HG02943 (cell line): ENCODE measurements at regions not wholly inside any gene's neighbourhood (a gene's known extent, or its start where the extent isn't known, plus 50 kb on each side); places are given as distances from the start of the nearest gene placed in this dataset.

ENCODE experiments used
- ATAC-seq: cut with Tn5 transposase; IDR thresholded peaks from one replicate; pipeline ENCODE4 v1.9.1; 2021; ENCODE audit warnings: mild to moderate bottlenecking, low read depth, moderate library complexity; ENCODE audit not compliant: unreplicated experiment

DNA sequence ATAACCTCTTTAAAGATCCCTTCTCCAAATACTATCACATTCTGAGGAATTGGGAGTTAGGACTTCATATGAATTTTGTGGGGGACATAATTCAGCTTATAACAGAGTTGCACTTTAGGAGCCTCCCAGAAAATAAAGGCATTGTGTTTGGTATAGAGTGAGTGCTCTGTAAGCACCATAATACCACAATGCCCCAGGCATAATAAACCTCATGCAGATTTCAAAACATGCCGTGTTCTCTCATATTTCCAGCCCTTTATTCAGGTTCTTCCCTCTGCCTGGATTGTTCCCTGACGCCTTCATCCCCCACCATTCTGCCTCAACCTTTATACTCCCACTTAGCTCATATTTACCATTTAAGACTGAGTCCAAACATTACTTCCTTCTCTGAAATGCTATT lies 398.8 kb upstream of the FAT3 start:
- ATAC-seq: no peak

DNA sequence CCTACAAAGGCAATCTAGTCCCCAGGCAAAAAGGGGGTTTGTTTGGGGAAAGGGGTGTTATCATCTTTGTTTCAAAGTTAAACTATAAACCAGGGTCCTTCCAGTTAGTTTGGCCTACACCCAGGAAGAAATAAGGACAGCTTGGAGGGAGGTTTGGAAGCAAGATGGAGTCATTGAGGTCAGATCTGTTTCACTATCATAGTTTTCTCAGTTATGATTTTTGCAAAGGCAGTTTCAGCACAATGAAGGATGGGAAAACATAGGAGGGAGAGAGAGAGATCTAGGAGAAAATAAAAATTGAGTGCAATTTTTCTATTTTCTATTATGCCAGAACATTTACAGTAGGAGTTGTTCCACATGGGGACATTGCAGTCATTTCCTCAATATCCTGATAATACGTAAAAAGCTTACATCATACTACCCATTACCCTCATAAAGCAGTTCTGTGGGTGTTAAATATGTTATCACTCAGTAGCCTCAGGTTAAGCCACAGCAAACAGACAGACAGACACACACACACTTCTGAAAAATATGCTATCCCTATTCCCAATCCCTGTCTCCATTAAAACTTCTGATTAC lies 401.3 kb upstream of the FAT3 start:
- no peak for ATAC-seq

DNA sequence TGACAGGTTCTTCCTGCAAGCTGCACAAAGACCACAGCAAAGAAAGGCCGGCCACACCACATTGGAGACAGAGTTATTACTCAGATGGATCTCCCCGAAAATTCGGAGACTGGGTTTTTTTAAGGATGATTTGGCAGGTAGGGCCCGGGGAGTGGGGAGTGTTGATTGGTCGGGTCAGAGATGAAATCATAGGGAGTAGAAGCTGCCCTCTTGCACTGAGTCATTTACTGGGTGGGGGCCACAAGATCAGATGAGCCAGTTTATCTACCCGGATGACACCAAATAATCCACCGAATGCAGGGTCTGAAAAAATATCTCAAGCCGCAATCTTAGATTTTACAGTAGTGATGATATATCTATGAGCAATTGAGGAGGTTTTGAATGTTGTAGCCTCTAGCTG lies 401.8 kb upstream of the FAT3 start:
- ATAC-seq: no peak

DNA sequence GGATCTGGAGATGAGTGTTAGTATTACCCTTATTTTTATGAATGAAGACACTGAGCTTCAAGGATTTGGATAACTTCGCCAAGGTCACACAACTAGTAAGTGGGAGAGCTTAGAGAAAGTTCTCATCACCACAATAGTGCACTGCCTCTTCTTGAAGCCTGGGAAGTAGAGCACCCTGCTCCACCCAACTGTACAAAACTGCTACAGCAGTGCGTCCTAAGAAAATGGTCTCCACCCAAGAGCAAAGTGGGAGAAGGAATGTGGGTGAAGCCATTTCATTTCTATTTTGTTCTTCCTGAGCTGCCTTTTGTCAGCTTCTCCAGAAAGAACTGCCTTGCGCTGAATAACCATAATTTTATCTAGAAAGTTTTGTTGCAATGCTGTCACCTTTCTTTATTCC lies 403.9 kb upstream of the FAT3 start:
- ATAC-seq: no peak

DNA sequence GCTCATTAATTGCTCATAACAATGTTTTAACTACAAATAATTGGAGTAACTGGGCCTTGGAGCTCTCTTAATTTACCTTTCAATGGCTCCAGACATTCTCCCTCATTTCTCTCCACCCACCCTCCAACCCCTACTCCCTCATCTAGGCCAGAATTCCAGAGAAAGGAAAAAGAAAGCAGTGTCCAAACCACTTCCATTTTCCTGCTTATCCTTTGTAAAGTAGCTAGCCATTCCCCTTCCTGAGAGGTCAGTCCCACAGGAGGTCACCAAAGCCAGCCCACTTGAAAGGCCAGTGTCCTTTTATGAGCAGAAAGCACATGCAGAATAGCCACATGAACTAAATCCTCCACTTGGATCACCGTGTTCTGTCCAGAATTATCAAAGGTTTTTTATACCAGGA lies 404.8 kb upstream of the FAT3 start:
- no peak for ATAC-seq

DNA sequence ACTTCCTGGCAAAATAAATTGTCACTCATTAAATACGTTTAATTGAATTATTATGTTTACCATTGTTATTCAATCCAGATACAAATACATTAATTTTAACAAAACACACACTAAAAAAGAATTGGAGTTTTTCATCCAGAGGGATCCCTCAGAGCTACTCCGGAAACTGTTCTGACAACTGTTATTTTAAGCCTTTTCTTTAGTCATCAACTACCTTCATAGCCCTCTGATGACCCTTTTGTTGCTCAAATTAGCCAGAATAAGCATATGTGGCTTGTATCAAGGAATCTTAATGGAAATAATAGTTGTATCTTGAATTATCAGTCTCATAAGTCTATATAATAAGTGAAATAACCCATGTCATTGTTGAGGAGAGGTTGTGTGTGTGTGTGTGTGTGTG lies 405.4 kb upstream of the FAT3 start:
- ATAC-seq: no peak

DNA sequence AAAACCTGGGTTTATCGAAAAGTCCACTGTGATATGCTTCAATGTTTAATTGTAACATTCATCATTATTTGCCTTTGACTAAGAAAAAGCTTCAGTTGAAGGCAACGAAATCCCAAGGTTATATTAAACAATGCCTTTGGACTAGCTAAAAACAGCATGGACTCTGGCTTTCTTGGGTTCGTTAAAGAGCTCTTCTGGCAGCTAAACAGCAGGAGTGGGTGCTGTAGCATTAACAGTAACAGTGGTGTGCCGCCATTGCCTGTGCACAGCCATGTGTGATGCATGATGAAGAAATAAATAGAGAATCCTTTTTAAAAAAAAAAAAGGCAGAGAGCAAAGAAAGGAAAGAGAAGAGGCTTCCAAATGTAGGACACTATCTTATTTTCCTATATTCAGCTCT lies 406.6 kb upstream of the FAT3 start:
- no peak for ATAC-seq

DNA sequence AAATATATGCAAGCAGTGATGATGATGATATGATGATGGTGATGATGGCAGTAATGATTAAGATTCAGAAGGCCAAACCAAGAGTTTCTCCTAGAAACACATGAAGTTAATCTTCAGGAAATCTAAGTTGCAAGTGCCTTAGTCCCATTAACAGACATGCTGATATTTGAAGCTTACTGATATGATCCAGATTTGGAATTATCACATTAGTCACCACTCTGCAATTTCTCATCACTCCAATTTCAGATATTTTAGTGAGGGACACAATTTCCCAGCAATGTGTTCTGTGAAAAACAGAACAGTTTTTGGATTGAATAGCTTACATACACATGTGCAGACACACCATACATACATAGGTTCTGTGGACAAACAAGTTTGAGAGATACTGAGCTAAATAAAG lies 411.4 kb upstream of the FAT3 start:
- no peak for ATAC-seq

DNA sequence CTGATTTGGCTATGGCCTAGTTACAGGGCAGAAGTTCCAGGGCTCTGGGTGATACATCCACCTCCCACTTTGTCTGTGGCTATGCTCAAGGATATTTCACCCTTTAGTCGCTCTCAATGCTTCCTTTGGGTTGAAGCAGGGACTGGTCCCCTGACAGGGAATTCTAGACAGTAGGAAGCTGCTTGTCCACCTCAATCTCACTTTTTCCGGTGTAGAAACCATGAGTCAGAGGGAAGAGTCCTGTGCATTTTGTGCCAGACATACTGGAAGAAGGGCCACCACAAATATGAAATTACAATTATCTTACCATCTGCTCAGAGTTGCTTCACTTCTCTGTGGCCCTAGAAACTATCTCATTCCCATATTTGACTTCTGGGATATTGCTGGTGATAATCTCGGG lies 413.7 kb upstream of the FAT3 start:
- ATAC-seq: no peak

DNA sequence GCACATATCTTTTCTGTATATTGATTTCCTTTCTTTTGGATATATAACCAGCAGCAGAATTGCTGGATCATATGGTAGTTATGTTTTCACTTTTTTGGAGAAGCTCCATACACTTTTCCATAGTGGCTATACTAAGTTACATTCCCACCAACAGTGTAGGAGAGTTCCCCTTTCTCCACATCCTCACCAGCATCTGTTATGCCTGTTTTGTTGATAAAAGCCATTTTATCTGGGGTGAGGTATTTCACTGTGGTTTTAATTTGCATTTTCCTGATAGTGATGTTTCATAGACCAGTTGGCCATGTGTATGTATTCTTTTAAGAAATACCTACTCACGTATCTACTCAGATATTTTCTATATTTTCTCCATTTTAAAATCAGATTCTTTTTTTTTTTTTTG lies 419.3 kb upstream of the FAT3 start:
- no peak for ATAC-seq

DNA sequence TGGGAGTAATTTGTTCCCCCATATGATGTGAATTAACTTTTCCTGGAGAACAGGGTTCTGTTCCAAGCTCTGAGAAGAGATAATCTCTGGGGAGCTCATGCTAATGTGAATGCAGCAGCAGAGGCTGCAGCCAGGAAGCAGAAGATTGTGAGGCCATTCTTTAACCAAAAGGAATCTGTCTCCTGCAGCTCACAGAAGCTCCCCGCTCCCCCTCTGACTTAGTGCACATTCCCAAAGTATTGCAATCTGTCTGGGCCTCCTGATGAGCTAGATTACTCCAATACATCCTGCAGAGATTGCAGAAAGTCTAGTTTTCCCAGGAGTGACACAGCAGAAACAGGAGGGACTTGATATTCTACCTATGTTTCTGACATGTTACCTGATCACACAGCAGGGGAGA lies 420.6 kb upstream of the FAT3 start:
- ATAC-seq: no peak

DNA sequence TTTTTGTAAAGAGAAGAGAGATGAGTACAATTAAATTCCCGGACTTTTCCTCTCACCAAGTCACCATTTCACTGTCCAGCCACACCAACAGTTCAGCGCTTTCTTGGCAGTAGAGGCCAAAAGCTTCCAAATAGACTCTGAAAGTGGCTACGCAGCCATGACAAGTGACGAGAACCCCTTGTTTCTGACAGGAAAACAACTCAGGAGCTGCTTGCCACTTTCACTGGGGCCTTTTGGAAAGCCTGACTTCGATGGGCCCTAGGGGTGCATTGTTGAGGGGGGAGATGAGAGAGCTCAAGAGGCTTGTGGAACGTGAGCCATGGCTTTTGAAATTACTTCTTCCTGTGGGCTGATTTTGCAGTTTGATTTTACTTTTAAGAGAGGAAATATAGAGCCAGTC lies 422.1 kb upstream of the FAT3 start:
- ATAC-seq: no peak

DNA sequence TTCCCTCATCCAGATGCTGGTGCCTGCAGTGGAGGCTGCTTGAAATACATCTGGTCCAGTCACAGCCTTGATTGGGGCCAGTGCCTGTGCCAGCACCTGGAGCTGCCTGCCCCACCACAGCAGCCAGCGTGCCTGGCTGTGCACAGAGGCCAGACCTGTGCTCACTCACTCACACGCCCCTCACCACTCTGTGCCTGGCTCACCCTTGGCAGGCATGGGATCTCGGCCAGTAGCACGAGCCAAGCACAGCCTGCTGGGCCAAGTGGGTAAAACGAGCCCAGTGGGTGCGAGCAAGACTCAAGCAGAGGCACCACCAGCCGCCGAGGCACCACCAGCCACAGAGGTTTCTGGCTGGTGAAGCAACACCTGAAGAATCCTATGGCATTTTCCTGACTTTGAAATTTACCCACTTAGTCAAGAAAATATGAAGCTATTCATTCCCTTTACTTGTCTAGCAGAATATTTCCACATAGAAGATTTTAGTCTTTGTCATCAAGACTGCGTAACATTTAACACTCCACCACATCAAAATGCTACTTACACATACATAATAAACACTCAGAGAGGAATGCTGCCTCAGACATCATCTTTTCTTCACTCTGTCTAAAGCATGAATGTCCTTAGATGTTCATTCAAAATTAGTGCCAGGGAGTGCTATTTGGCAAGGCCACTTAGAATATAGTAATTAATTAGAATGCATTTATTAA lies 424.3 kb upstream of the FAT3 start:
- no peak for ATAC-seq

DNA sequence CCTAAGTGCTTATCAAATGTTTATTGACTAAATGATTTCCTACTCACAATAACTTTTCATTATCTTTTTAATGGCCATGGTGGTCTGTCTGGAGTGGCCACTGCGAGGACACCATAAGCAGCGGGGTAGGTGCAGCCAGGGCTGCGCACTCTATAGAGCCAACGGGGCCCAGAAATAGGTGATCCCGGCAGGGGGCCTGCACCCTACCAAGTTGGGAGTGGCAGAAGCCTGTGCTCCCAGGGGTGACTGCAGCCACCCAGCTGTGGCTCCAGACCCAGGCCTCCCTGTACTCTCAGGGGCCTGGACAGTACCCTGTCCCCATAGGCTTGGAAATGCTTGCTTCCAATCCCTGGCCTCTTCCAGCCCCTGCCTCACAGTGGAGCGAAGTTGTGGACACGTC lies 426.4 kb upstream of the FAT3 start:
- no peak for ATAC-seq

DNA sequence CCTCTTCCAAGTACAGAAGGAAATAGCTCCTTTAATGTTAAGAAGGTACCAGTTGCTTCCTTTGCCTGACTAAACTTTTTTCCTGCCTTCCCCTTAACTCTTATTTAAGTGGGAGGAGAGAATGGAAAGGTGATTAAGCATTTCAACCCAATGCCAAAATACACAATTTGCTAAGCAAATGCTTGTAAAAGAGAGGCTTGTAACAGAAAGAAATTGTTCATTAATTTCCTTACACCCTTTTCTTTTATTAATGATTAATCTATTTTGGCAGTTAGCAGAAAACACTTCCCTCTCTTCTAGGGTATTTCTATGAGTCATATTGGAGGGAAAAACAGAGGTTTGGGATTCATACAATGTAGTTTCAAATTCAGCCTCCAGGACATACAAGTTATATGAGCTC lies 427.6 kb upstream of the FAT3 start:
- no peak for ATAC-seq

DNA sequence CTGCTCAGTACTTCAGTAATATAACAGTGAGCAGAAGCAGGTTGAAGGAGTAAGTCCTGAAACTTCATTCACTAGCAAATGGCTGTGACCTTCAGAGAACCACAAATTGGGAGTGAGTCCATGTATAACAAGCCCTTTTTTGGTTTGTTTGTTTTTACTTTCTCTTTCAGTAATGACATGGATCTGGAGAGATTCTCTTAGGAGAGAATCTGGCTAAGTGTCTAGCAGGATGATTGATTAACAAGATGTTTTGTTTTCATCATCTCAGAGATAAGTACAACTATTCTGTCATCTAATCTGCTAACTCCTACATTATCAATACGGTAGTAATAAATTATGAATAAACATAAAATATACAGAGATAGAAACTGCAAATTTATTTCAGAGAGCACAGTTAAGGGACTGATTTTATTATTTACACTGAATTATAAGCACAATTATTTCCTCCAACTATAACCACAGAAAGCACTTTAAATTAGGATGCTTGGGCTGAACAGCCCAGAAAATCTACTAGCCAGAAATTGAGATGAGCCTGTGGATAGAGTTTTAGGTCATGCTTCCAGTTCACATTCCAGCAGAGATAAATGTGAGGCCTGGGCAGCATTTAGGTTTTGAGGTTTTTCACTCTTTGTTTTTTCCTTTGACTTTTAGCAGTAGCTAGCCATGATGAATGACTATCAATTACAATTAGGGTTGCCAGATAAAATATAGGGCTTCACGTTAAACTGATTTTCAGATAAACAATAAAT lies 429.3 kb upstream of the FAT3 start:
- ATAC-seq: no peak

DNA sequence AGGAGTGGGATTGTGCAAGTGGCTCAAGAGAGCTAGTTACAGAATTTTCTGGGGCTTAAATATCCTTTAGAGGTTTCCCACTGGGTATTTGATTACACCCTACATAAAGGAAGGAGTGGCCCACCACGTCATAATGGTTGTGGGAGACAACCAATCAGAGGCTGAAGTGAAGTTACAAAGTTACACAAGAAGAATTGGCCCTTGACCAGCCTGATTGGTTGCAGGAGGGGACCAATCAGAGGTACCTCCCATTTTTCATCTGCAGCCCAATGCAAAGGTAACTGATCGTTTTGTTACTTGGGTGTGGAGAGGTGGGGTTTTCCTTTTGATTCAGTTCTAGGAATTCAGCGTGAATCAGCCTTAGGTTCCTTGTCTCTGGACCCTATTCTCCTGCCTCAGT lies 430.5 kb upstream of the FAT3 start:
- no peak for ATAC-seq

DNA sequence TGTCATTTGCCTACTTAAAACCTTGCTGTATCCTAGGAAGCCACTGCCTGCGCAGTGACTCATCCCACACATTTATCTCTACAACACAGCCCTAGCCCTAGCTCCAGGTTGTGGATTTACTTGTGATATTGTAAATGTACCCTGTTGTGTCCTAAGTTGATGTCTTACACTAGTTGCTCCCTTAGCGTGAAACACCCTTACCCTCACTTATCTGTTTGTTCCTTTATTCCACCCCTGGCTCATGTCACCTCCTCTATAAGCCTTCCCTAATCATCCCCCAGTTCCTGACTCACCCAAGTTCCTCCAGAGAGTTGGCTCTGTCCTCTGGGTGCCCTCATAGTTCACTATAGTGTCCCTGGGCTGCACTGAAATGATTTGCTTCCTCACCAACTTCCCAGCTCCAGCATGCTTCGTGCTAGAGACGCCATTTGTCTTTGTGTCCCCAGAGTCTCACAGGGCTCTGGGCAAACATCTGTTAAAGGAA lies 431.8 kb upstream of the FAT3 start:
- ATAC-seq: no peak

DNA sequence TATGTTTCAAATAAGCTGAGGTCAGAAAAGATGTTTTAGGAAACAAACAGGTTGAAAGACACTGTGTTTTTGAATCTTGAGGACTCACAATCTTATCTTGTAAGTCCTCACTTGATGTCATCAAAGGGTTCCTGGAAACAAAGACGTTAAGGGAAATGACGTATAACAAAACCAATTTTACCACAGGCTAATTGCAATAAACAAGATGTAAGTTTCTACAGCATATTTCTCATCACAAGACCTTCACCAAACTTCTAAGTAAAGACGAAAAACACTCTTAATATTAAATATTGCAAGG lies 433.5 kb upstream of the FAT3 start:
- no peak for ATAC-seq

DNA sequence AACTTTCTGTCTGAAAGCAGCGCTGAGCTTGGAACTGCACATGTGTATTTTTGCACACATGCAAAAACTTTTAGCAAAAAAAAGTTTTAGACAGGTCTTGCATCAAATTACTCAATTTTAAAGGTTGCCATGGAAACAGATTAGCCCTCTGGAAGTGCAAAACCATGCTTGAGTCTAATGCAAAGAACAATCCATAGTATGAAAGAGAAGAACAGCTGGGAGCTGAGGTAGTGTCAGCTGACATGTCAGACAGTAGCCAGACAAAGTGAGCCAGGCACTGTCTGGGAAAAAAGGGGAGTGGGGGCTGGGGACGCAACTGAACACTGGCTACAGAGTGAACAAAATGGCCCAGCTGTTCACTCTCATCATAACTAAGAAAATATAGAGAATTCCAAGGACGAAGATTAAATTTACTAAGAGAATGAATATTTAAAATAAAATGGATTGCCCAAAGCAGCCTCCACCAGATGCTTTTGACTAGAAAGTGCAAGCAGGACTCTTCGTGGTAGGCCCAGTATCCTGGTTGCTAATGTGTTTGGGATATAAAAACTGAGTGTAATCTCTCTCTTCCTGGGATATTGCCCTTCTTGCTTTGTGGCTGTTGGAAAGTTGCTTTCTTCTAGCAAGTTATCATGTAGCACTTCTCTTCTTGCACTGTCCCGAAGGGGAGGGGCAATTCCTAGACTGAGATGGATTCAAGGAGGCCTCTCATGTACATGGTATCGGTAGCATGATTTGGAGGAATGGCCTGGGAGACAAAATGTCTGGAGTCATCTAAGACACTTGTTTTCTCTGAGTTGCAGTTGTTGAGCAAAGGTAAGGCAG lies 434.1 kb upstream of the FAT3 start:
- ATAC-seq: no peak

DNA sequence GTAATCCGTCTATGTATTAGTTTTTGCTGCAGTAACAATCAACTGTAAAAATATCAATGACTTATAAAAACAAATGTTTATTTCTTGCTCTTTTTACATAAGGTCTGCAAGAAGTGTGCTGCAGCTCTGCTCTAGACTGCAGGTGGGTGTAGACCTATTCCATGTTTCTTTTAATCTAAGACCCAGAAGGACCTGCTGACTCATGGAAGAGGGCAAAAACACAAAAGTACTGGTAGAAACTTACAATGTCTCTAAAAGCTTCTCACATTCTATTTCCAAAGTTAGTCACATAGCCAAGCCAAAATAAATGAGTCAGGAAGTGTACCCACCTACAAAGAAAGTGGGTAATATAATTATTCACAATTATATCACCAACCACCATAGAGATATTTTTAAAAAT lies 435.9 kb upstream of the FAT3 start:
- no peak for ATAC-seq
